SK-N-SH (cell line): ENCODE measurements at regions not wholly inside any gene's neighbourhood (a gene's known extent, or its start where the extent isn't known, plus 50 kb on each side); places are given as distances from the start of the nearest gene placed in this dataset.

Experiments
- EP300 ChIP-seq, 2 experiments: IDR thresholded peaks; 2 replicates each; pipeline versions ENCODE4 v1.4.0 to v1.6.1; 2012; ENCODE audit warnings: borderline replicate concordance in 1 of 2, low read depth in 1 of 2, low read length in 1 of 2
- IRF3 ChIP-seq: fragments of 150-350 bp; IDR thresholded peaks from 2 replicates; pipeline ENCODE4 v1.6.1; 2016; ENCODE audit warnings: mild to moderate bottlenecking, low read depth, low read length
- RAD21 ChIP-seq: IDR thresholded peaks from 2 replicates; pipeline ENCODE4 v1.6.1; 2012; ENCODE audit warnings: mild to moderate bottlenecking, low read length
- RFX5 ChIP-seq: IDR thresholded peaks from 2 replicates; pipeline ENCODE4 v1.6.1; 2012; ENCODE audit warnings: mild to moderate bottlenecking, improper control_type of control experiment, low read length
- TF ChIP-seq, protein P1 (sequence below): IDR thresholded peaks from 2 replicates; pipeline ENCODE4 v1.4.0; 2012; ENCODE audit warnings: low read depth

DNA sequence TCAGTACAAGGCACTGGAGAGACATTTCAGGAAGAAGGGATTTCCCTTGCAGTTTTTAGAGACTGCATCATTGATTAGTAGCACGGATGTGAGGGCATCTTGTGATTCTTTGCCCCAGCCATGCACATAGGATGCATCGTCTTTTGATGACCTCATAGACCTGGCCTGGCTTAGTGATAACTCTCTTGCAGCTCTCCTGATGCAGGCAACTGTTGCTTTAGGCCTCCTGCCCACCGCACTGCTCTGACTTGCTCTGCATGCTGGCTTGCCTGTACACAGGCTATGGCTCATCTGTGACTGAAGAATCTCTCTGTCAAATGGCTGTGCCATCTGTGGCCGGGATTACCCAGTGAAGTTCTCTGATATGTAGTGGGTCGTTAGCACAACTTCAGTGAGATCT lies 207.7 kb upstream of the PTCHD4 start:
- TF ChIP-seq RFX5: no peak
- TF ChIP-seq EP300 (IDR thresholded peaks at IDR 0.05; ENCODE audit: borderline replicate concordance in 1 of 2, low read depth in 1 of 2, low read length in 1 of 2): no peak
- no peak for TF ChIP-seq RAD21
- TF ChIP-seq, protein P1, sequence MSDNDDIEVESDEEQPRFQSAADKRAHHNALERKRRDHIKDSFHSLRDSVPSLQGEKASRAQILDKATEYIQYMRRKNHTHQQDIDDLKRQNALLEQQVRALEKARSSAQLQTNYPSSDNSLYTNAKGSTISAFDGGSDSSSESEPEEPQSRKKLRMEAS: no peak
- TF ChIP-seq IRF3: no peak
